Head of caudate nucleus (tissue), 42 donors: ENCODE measurements at regions not wholly inside any gene's neighbourhood (a gene's known extent, or its start where the extent isn't known, plus 50 kb on each side); places are given as distances from the start of the nearest gene placed in this dataset.
A peak's percentile ranks its signal among the peaks of the same experiment; 100 is the strongest.

Experiments
- DNase-seq, 42 donors: peaks; one replicate each; pipeline versions ENCODE4 v3.0.0 to v3.0.0-alpha.2; 2020 to 2021; ENCODE audit warnings: mixed read lengths in 7 of 42
- intact Hi-C: fragments of 100-400 bp; cut with DNase I; formaldehyde crosslinking; loops from one replicate; pipeline ENCODE4 v1.15.0; 2022

DNA sequence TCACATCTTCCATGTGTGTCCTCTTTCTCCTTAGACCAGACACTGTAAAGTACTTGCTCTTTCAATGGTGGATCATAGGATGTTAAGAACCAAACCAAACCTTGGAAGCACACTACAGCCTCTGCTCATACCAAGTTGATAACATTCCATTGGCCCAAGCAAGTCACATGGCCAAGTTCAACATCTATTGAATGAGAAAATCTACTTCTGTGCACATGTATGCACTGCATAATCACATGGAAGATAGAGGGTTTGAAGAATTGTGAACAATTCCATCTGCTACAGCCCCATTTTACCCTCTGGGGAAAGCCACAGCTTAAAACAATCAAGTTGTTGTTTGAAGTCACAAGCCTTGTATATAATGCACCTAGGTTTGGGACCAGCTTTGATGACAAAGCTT is 68.2 kb downstream of the MFAP3 start:
- DNase-seq: no peak
- intact Hi-C loops: no loop called here

DNA sequence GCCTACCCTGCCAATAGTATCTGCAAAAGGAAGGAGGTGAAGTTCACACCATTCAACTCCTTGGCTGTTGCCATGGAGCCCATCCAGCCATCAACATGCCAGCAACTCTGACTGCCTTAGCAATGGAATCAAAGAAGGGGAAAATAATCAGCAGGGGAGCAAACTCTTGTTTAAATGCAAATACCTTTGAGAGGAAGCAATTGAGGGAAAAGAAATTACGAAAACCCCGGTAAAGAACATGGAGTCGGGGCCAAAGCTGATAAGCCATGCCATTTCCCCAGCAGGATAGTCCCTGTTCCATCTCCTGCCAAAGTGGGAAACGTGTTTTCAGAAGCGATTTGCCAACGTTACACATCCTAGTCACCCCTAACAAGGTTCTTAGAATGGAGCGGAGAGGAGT is 69.0 kb downstream of the MFAP3 start:
- intact Hi-C loops: no loop called here
- DNase-seq: peak in 2 of 42 donors; percentile 5 to 12

DNA sequence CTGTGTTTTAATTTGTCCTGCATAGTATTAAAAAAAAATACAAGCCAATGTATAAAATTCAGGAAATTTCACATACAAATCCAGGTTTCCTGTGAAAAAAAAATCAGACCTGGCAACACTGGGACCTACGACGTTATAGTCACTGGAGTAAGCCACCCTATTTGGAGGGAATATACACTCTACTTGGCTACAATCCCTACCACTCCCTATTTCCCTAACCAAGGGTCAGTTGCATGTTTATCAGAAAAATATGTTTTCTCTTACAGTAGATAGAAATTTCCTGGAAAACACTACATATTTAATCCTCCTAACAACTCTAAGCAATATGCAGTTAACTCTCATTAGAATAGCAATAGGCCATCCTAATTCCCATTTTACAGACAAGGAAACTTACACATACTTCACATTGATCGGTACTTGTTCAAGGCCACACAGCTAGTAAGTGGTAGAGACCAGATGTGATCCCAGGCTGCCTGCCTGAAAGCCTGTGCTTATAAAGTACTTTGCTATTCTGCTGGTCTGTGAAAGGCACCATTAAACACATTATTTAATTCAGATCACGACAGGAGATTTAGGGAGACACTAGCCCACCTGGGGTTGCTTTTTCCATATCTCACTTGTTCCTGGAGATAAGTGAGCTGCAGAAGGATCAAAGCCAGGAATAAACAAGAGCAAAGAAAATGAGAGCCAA is 70.8 kb downstream of the MFAP3 start:
- intact Hi-C loops: no loop called here
- no peak for DNase-seq

DNA sequence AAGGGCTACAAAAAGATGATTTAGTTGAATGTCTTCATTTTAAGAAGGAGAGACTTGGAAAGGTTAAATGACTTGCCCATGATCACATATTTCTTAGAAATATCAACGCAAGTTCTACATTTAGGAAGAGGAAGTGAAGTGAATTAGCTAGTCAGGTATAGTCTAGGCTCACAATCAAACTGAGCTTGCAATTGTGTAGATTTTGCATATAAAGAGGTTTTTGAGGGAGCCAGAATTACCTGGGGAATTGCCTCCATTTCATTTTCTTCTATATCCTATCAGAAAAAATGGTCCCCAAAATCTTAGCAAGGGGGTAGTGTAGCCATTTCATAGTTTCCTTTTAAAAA is 71.3 kb downstream of the MFAP3 start:
- DNase-seq: no peak
- intact Hi-C loops: no loop called here

DNA sequence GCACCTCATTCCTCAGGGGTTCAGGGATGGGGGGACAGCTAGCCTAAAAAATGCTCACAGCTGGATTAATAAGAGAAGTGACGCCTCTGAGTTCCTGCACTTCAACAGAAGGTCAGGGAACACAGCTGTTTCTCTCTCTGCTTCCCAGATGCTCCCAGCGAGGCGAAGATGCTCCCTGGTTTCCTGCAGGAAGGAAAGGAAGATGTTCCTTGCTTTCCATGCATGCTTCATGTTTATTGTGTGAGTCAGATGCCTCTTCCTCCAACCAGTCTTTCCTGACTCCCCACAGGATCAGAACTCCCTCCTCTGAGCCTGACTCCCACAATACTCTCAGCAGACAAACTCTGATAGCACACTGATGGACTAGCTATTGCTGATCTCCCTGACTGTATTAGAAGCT is 71.9 kb downstream of the MFAP3 start:
- intact Hi-C loops: no loop called here
- DNase-seq: no peak

- intact Hi-C loops: no loop called here
- DNase-seq: no peak
Observed at GRCh38 chr5:154111214-154111613, 72.4 kb downstream of the MFAP3 start.

DNA sequence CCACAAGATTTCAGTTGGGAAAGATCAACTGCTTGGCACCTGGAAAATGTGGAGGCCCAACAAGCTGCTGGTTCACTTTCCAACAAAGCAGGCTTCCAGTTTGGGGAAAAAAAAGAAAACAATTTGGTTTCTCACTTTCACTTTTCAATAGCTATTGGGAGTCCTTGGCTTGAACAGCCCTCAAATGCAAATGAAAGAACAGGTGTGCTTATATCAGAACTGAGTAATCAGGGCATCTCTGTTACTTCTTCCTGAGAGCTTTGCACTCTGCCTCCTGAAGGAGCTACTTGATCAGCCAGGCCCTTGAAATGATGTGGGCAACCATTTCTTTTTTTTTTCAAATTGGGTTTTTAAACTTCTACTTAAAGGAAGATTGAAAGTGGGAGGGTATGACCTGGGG is 73.5 kb downstream of the MFAP3 start:
- intact Hi-C loops: no loop called here
- no peak for DNase-seq

- intact Hi-C loops: no loop called here
- DNase-seq: no peak
Observed at GRCh38 chr5:154115291-154115690, 75.2 kb upstream of the GALNT10 start.

DNA sequence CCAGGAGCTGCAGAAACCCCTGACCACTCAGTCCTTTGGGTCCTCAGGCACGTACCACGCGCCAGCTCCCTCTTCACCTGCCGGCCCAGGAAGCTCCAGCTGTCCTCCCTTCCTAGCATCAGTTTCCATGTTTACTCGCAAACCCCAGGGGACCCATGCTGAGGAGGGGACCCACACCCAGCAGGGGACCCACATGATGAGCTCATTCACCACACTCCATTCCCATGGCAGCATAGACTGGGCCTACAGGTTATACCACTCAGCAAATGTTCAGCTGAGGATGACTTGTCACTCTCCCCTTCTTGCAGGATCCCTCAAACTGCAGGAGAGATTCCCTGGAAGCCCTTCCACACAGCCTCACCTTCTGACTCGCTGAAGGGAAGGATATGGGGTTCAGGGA is 73.5 kb upstream of the GALNT10 start:
- intact Hi-C loops: no loop called here

DNA sequence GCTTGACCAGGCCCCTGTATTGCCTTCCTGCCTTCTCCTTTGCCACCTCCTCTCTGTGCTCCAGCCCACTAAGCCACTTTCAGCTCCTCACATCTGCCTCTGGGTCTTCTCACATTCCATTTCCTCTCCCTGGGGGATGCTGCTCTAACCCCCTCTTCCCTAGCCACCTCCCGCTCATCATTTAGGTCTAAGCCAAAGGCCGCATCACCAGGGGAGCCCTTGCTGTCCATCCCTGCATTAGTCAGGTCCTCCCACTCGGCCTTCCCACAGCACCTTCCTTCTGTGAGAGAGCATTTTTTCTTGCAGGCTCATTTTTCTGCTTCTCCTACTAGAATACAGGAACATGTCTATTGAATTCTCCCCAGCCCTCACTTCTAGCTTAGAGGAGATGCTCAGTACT is 72.6 kb upstream of the GALNT10 start:
- no peak for DNase-seq
- intact Hi-C loops: no loop called here

More for the DNA sequence above, 73.5 kb upstream of the GALNT10 start:
- no peak for DNase-seq

GRCh38 chr5:154118385-154118784 is 72.1 kb upstream of the GALNT10 start:
- no peak for DNase-seq
- intact Hi-C loops: no loop called here

DNA sequence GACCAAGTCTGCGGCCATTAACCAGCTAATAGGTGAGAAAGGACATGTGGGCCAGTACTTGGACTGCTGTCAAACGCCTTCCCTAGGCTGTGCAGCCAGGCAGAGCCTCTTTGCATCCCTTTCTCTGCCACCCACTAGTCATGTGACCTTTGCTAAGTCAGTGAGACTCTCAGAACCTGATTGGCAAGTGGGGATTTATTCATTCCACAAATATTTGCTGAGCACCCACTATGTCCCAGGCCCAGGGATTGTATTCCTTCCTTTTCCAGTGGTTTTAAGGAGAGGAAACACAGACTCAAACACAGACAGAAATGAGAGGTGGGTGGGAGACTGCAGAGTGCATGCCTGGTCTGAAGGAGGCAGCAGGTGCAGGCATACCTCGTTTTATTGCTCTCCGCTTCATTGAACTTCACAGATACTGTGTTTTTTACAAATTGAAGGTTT is 71.6 kb upstream of the GALNT10 start:
- no peak for DNase-seq
- intact Hi-C loops: no loop called here

GRCh38 chr5:154129013-154129412 is 61.5 kb upstream of the GALNT10 start:
- no peak for DNase-seq
- intact Hi-C loops: no loop called here

DNA sequence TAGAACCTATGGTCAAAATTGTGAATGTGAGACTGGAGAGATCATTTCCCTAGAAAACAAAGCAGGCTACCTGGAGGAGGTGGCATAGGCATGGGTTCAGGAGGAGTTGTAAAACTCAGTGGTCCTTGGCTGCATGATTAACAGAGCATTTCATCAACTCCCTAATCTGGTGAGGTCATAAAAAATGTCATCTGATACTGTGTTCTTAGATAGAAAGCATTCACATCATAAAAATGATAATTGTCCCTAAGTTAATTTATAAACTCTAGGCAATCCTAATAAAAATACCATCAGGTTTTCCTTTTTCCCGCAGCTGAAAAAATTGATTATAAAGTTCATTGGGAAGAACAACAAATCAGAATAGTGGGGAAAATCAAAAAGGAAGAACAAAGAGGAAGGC is 60.6 kb upstream of the GALNT10 start:
- DNase-seq: peak in 1 of 42 donors; percentile 5
- intact Hi-C loops: no loop called here

GRCh38 chr5:154131817-154132216 is 58.7 kb upstream of the GALNT10 start:
- intact Hi-C loops: no loop called here
- peak in 1 of 42 donors; percentile 17 for DNase-seq

GRCh38 chr5:154132718-154133307 is 57.7 kb upstream of the GALNT10 start:
- intact Hi-C loops: no loop called here
- DNase-seq: no peak

DNA sequence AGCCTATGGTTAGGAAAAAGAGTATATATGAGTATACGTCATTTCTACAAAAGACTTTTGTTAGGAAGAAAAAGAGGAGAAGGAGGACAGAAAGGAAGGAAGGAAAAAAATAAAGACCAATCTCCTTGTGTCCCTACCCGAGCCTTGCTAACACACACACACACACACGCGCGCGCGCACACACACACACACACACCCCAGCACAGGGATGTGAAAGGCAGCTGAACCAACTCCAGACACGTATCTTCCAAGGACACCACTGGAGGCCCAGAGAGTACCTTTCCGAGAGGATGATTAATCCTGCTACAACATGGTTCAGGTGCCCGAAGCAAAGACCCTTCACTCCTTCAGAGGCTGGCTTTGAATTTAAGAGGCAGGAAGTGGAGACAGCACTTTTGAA is 56.9 kb upstream of the GALNT10 start:
- DNase-seq: no peak
- intact Hi-C loops: no loop called here

DNA sequence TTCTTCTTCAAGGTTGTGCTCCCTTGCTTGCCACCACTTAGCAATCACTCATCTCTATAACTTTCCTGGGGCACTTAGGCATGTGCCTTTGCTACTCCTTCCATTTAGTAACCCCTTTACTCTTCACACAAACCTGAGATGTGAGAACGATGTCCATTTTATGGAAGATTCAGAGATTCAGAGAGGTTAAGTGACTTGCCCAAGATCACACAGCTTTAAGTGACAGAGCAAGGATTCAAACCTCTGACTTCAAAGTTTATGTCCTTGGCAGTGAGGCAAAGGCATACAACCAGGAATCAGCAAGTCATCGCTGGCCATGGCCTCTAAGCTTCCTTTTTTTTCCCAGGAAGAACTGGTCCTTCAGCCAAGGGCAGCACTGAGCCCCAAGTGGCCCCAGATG is 56.0 kb upstream of the GALNT10 start:
- intact Hi-C loops: no loop called here

GRCh38 chr5:154135125-154135817 is 55.3 kb upstream of the GALNT10 start:
- no peak for DNase-seq
- intact Hi-C loops: no loop called here

More for the DNA sequence above, 56.0 kb upstream of the GALNT10 start:
- no peak for DNase-seq

GRCh38 chr5:154136141-154136540 is 54.4 kb upstream of the GALNT10 start:
- DNase-seq: no peak
- intact Hi-C loops: no loop called here

DNA sequence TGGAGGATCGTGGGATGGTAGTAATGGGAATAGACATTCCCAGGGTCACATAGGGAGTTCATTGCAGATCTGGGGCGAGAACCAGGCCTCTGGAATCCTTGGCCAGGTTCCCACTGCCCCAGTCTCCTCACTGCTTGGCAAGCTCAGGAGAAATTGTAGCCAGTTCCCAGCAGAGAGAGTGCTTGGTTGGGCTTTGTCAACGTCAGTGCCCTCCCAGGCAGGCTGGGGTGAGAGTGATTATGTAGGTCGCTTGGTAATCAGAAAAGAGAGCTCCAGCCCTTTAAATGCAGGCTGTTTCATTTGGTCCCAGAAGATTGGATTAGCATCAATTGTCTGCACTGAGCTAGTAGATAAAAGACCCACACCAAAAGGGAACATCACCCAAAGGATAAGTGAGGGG is 51.8 kb upstream of the GALNT10 start:
- peak in 35 of 42 donors; percentile 3 to 81 (median 42) for DNase-seq
- intact Hi-C loops: no loop called here
